HG02588 (cell line): ENCODE measurements at regions not wholly inside any gene's neighbourhood (a gene's known extent, or its start where the extent isn't known, plus 50 kb on each side); places are given as distances from the start of the nearest gene placed in this dataset.
A peak's percentile ranks its signal among the peaks of the same experiment; 100 is the strongest.
"Not testable (repeated sequence)": the region's sequence is repeated elsewhere in the genome, so short reads cannot be mapped to it uniquely, and the experiment has no call there.

ENCODE experiments used
- ATAC-seq: cut with Tn5 transposase; IDR thresholded peaks from one replicate; pipeline ENCODE4 v1.9.1; 2021; ENCODE audit warnings: mild to moderate bottlenecking, moderate library complexity; ENCODE audit not compliant: unreplicated experiment

DNA sequence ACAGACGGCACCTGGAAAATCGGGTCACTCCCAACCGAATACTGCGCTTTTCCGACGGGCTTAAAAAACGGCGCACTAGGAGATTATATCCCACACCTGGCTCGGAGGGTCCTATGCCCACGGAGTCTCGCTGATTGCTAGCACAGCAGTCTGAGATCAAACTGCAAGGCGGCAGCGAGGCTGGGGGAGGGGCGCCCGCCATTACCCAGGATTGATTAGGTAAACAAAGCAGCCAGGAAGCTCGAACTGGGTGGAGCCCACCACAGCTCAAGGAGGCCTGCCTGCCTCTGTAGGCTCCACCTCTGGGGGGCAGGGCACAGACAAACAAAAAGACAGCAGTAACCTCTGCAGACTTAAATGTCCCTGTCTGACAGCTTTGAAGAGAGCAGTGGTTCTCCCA lies 64.5 kb downstream of the SLC30A10 start:
- ATAC-seq = not testable (repeated sequence)

DNA sequence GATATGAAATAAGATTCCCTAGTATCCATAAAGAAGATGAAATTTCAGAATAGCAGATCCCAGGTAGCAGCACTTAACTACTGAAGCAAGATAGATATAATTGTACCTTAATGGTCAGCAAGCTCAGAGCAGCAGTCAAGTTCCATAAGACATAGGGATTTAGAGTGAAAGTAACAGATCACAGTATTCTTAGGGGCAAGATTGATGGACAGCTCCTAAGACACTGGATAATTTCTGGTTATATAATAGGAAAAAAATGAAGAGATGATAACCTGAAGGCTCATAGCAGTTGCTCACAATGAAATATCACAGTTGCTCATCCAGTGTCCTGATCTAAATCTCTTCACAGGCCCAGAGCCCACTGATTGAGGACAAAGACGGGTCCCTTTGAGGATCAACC lies 66.0 kb downstream of the SLC30A10 start:
- no peak for ATAC-seq

DNA sequence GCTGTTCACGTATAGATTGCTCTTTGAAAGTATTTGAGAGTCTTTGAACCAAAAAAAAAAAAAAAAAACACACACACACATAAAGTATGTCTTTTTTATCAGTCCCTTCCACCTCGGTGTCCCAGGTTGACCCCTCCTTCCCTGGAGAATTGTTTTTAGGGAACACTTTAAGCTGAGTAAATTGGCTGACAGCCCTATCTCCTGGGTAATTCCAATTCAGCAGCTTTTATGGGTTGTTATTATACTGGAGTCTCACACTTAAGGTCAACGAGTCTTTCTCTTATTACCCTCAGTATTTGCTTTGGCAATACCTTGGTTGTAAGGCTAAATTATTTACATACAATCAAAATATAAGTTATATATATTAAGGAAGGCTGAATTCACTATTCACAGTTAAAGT lies 69.4 kb downstream of the SLC30A10 start:
- no peak for ATAC-seq

DNA sequence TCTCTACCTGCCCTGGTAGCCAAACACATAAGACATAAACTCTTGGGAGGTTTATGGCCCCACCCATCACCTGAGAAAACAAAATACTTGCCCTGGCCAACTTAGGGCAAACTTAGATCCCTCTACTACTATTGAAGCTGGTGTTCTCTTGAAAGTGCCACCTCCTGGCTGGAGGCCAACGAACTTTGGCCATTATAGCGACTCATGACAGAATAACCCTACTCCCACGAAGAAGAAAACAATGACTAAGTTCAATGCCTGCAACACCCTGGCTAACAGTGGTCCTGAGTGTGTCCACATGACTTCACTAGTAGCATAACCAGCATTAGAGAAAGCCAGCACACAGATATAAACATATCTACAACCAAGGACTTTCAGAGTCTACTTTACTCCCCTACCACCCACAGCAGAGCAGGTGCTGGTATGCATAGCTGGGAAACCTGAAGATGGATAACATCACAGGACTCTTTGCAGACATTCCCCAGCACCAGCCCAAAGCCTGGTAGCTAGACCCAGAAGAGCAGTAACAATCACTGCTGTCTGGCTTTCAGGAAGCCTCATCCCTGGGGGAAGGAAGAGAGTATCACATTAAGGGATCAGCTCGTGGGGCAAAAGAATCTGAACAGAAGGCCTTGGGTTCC lies 81.0 kb downstream of the SLC30A10 start:
- no peak for ATAC-seq

DNA sequence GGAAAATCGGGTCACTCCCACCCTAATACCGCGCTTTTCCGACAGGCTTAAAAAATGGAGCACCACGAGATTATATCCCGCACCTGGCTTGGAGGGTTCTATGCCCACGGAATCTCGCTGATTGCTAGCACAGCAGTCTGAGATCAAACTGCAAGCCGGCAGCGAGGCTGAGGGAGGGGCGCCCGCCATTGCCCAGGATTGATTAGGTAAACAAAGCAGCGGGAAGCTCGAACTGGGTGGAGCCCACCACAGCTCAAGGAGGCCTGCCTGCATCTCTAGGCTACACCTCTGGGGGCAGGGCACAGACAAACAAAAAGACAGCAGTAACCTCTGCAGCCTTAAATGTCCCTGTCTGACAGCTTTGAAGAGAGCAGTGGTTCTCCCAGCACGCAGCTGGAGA lies 88.8 kb downstream of the SLC30A10 start:
- not testable (repeated sequence) for ATAC-seq

DNA sequence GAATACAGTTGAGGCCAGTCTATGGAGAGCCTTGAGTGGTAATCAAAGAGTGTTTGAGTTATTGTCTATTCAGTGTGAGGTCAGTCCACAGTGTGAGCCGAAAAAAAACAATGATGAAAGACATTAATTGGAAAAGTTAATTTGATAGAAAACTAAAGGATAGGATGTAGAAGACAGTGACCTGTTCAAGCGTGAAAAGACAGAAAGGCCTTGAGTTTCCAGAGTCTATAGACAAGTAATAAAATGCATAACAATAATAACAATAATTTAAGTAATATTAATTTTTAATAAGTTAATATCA lies 90.4 kb downstream of the SLC30A10 start:
- no peak for ATAC-seq

DNA sequence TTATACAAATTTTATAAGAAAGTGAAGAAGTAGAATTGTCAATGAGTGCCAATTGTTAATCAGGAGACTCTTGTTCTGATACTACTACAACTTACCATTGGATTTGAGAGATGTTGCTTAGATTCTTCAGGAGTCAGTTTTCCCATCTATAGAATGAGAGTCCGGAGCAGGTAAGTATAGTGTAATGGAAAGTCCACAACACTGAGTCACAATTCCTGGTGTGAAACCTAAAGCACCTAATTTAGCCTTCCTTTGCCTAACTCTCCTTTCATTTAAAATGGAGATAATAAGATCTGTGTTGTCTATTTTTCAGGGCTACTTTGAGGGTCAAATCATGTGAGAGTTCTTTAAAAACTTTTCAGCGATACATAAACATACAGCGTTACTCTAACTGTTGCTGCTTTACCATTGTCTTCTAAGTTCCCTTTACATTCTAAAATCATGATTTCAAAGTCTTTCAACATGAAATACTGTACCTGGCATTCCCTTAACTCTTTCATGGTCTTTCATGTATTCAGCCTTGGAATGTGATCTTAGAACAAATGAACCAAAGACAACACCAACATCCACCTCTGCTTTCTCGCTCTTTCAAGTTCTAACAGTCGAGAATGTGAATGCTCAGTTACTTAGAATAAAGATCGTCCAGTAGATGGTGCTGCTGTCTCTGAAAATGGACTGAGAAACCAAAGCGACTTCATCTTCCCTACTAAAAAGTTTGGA lies 90.9 kb downstream of the SLC30A10 start:
- ATAC-seq = no peak

DNA sequence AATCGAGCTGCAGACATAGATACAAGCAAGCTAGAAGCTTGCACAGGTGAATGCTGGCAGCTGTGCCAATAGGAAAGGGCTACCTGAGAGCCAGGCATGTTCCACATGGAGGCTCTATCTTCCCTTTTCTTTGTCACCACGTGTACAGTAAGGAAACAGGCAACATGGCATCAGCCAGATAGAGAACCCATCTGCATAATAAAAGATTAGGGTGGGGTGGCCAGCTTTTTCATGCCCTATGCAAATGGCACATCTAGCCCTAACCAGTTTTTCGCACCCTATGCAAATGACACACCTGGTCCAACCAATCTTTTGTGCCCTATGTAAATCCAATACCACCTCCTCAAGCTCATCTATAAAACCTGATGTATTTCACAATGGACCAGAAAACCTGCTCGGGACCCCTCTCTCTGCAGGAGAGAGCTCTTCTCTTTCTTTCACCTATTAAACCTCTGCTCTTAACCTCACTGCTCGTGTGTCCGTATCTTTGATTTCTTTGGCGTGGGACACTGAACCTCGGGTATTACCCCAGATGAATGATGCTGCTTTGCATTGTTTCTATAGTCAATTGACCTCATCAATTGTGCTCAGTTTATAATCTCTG lies 93.9 kb downstream of the SLC30A10 start:
- ATAC-seq = no peak

DNA sequence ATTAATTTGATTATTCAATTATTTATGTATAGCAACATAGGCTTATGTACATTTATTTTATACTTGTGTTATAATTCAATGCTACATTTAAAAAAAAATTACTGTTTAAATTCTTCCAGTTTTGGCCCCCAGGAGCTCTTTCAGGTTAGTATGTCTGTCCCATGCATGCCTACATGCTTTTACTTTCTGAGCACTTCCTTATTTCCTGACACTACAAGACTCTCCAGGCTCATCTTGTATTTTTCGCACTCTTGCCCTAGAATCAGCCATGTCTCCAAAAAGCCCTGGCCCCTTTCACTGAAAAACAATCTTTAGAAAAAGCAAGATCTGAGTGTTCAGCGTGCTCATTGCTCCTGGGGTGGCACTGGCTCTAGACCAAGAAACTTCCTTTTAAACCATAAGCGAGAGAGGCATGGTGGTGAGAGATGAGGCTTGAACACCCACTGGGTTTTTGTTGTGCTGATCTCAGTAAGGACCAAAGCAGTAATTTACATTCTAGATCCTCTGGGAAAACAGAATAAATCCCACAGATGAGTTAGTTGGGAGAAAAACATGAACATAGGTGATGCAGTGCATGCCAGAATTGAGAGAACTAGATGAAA lies 95.0 kb downstream of the SLC30A10 start:
- no peak for ATAC-seq

DNA sequence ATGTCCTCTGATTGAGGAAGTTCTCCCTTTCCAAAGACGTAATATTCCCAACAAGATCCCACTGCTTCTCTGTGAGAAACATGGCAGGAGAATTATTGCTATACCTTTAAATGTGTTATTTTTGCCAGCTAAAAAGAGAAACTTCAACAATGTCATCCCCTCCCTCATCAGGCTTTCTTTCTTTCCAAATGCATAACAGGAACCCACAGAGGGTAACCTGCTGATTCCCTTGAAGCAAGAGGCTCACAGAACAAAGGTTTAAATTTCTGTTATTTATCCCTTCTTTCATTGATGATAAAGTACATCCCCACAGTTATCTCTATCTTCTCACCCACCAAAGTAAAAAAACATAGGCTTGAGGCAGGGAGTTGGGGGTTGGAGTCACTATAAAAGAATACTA lies 102.1 kb downstream of the SLC30A10 start:
- no peak for ATAC-seq

DNA sequence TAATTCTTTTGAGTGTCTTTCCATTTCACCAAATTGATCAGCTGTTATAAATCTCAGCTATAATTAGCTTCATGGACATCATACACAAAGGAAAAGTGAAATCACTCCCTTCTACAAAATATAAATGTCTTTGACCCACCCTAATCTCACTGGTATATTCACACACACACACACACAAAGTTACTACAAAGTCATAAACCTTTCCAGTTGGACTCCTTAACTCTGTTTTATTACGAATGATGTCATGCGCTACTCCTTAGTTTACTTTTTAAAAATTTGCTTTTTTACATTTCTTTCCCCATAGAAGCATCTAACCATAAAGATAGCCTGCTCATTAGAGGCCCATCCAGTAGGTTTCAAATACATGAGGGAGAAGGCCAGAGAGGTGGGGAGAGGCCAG lies 103.0 kb downstream of the SLC30A10 start:
- no peak for ATAC-seq

DNA sequence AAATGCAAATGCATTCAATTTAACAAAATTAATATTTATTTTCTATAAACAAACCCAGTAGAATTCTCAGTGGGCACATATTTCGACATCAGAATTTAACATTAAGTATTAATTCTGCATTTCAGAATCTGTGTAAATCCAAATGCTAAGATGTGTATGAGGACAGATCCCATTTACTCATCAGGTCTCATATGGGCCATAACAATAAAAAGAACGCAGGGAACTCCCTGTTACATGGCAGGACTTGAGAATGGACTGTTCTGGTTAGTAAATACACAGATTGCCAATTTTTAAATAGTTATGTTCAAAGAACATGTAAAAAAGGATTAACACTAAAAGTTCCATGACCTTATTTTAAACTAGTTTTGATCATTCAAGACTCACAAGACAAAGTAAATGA lies 104.0 kb downstream of the SLC30A10 start:
- ATAC-seq = no peak

DNA sequence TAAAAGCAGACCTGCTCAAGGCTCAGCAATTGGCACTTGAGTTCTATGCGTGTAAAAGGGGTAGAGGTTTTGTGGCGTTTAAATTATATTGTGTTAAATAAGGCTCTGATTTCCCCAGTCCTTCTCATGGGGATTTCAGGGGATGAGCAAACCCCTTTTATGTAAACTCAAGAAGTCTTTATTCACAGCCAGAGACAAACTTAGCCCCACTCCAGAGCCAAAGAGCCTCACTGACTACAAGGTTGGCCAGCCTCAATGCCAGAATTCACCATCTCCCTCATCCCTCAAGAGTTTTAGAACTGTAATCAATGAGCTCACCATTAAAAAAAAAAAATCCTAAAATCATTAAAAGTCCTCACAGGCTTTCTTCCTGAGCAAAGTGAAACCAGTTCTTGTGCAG lies 107.8 kb downstream of the SLC30A10 start:
- no peak for ATAC-seq

DNA sequence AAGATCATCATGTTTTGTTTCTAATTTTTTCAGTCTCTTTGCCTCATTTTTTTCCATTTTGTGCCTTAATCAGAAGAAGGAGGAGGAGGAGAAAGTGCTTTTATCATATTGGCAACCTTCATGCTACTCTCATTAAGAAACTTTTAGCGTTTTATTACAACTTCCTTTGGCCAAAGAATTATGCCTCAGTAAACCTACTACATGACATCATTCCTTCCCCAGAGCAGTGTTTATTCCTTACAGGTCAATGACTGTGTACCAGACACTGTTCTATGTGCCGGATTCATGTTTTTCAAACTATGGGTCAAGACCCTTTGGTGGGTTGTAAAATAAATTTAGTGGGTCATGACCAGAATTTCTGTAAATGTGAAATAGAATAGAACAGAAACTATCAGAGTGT lies 110.4 kb downstream of the SLC30A10 start:
- no peak for ATAC-seq

DNA sequence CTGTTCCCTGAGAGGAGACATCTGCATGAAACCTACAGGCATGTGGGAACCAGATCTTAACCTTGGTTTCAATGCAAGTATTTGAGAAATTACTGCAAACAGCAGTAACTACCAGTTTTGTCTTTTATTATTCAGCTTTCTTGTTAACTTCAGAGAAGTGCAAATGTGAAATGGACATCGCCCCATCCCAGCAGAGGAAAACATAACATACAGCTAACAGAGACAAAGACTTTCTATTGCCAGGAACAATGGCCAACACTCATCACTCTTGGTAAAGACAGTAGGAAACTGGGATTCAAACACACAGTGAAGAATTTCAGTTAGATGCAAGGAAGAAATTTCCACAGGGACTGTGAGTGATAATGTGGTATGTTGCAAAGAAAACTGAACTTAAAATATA lies 115.1 kb downstream of the SLC30A10 start:
- no peak for ATAC-seq

DNA sequence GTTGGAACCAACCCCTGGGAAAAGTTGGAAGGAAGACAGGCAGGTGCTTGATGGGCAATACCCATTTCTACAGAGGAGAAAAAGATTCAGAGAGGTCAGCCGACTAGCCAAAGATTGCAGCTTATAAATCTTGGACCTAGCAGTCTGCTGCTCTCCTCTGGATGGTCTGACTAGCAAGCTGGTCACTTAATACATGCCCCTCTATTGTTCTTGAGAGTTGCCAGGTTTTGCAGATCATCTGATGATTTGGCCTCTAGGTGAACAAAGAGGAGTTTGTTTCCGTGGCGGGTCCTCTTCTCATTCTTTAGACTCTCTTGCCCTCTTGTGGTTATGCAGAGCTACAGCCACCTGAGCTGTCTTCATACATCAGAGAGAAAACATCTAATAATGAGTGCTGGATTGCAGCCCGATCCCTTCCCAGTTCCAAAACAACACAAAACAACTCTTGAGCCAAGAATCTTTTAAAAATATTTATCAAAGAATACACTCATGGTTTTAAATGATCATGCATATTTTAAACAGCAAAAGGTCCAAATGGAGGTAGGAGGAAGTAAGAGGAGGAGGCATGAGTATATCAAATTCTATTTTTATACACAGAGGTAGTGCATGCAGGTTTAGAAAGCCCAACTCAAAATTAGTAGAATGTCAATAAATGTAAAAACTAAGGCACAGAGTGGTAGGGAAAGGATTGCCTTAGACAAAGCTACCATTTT lies 115.7 kb downstream of the SLC30A10 start:
- ATAC-seq = peak; percentile 77

DNA sequence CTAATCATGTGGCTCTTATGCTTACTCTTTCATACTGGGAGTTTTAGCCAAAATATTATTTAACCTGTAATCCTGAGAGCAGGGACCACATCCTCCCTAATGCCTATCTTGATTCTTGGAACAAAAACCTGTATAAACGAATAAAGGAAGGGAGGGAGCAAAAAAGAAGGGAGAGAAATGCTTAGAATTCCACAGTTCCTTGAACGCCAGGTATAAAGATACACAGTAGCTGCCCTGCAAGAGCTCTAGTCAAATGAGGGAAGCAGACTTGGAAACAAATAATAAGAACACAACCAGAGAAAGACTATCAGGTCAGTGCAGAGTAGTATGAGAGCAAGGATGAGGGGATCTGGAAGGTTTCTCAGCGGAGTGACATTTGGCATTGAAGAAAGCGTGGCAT lies 116.3 kb downstream of the SLC30A10 start:
- no peak for ATAC-seq

DNA sequence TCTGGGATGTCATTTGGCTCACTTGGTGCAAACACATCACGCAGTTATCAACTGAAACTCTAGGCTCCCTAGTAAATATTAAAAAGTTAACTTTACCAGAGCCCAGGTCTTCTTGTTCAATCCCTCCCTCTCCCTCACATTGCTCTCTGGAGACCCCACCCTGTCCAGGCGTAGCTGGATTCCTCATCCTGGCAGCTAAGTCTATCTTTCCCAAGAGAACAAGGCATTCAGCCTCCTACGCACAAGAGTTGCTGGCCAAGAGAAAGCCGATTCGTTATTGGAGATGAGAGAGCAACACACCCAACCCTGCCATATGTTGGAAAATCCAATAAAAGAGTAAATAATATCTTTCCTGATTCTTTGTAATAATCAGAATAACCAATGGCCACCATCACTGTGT lies 117.9 kb downstream of the SLC30A10 start:
- no peak for ATAC-seq

DNA sequence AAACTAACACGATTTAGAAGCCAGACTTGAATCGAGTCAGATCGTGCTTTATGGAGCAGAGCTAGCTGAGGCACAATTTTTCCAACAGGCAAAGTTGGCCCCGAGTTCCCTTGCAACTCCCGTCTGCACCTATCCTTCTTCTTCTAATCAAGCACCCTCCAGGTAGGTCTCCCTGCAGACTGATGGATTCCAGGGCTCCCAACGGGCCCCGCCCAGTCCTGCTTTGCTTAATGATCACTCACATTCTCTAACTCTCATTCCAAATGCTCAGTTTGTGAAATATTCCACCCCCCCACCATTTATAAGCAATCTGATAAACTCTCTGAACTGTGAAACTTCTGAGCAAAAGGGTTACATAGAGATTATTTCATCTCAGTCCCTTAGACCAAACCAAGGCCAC lies 119.6 kb downstream of the SLC30A10 start:
- ATAC-seq = no peak

DNA sequence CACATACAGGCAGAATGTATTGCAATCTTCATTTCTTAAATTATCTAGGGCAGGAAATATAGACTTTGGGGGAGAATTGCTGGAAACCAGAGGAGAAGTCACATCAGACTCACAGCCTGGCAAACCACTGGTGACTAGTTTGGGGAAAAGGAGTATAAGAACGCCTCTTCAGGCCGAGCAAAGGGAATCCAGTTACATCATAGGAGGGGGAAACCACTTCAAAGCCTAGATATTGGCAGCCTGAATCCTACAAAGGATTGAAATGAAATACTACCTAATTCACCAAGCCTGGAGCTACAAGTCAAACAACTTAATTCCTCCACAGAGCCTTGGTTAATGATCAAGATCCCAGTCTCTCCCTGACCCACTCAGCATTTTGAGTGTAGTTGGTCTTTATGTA lies 121.7 kb downstream of the SLC30A10 start:
- no peak for ATAC-seq

DNA sequence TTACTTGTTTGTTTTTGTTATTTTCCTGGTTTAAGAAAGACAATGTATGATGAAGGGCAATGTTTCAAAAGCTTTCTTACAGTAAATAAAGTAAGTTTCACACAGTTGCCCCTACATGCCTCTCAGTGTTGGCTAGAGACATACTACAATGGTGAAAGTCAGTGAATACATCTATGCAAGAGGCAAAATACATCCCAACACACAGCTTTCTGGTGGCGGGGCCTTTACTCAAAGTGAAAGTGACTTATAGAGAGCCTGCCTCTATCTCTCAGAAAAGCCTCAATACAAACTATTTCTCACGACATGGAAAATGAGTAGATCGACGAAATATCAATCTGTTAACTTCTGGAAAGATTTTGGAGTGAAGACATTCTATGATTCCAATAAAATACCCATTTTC lies 122.3 kb downstream of the SLC30A10 start:
- no peak for ATAC-seq

DNA sequence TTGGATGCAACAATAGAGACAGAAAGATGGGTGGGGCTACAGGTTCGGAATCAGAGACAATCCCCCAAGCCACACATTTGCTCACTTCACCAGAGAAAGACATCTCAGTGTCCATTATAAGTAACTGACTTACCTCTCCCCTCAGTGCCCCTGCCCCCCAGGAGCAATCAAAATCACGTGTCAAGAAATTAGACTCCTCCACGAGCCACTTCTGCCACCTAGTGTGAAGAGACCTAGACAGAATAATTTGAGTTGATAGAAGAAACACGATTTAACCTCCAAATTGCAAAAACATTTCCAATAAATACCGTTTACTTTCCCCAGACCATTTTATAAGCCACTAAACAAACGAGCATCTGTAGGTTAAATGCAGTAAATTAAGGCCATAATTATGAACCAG lies 123.2 kb downstream of the SLC30A10 start:
- no peak for ATAC-seq
